SKM-1 (cell line): ENCODE measurements at regions not wholly inside any gene's neighbourhood (a gene's known extent, or its start where the extent isn't known, plus 50 kb on each side); places are given as distances from the start of the nearest gene placed in this dataset.

Experiments used
- DNase-seq: peaks from one replicate; lab custom pipeline; 2025; ENCODE audit not compliant: unreplicated experiment; lab: John Stamatoyannopoulos, UW

DNA sequence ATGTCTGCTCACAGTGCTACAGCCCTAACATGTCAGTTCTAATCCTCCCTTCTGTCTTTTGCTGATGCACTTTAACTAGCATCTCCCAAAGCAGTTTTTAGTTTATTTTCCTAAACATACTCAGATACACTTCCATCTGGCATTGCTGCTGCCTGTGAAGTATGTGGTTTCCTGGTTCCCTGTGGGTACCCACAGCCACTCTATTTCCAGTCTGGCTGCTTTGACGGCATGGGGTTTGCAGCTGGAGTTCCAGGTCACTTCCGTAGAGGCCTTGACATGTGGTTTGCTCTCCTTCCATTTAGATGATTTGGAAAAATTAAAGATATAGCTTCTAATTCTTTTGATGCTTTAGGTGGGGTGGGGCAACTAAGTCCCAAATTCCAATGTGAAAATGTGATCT lies 375.5 kb downstream of the PCDH20 start:
- DNase-seq = no peak

DNA sequence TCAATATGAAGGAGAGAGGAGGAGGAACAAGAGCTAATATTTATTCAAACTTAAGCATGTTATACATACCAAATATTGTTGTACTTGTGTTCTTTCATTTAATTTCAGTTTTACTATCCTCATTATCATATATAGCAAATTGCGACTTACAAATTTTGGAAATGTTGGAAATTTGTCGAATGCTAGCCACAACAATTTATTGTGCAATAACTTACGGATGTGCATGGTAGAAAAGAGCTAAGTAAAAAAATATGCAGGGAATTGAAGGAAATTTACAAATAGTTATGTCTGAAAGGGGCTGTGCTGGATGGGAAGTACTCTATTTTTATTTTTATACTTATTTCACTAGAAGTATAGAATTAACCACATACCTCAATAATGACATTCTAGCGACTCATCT lies 376.3 kb downstream of the PCDH20 start:
- no peak for DNase-seq

DNA sequence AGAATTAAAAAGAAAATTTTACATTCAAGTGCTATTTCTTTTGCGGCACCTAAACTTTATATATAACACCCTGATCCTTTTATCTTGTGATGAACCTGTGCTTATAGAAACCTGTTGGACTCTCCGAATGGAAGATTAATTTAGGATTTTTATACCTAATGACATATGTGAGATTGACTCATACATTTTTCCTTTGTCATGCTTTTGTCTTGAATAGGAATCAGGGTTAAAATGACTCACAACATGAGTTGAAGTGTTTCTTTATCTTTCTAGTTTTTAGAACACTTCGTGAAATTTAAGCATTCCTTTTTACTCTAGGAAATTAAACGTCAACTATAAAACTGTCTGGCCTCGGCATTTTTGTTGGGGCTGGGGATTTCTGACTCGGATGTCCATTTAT lies 378.9 kb downstream of the PCDH20 start:
- DNase-seq = no peak

DNA sequence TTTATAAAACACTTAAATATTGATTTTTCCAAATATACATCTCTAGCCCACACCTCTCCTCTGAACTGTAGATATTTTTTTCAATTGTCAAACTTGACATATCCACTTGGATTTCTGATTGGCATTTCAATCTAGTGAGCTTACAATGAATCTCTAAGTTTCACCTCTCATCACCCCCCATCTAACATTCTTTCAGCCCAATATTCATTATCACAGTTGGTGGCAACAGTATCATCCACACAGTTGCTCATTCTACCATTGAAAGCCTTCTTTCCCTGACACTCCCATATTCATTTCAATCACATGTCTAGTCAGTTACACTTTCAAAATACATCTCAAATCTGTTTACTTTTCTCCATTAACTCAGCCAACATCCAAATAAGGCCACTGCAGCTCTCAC lies 385.2 kb downstream of the PCDH20 start:
- no peak for DNase-seq

DNA sequence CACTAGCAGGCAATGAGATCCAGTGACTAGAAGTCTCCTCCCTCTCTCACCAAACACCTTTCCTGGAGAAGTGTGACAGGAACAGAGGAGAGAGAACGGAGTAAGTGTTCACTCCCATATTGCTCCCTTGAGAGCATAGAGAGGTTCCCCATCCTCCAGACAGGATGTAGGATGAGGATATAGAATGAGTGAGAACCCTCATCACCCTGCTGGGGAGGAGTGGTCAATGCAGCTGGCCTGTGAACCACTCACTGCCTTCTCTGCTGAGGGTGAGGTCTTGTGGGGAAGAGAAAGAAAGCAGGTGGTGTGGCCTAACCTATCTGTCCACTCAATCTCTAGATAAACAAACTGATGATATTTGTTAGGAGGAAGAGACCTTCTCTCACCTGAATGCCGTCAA lies 386.6 kb downstream of the PCDH20 start:
- no peak for DNase-seq

DNA sequence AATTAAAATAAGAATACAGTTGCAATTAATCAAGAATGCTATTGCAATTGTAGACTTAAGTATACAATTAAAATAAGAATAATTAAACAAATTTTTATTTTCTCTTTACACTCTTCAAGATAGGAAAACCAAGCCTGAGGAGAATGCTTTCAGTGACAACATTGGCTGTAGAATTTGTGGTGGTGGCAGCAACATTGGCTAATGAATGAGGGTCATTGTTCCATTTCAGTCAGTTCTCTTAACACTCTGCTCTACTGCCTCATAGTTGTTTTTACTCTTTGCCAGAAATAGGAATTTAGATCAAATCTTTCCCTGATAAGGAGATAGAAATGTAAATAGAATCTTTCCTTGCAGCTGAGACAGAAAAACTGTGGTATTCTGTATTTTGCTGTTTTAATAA lies 391.6 kb downstream of the PCDH20 start:
- no peak for DNase-seq

DNA sequence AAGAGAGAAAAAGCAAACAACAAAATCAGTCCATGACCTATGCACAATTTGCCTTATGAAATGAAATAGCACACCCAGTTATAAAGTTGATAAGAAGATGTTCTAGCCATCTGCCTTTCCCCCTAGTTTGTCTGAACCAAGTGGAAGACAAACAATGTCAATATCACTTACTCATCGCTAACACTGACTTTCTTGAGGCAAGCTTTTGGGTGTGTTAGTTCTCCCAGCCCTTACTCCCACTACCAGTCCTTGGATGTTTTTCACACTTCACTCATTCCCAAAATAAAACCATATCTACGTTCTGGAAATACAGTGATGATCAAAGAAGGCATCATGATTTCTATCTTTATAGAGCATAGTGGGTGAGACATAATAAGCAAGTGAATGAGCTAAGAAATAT lies 393.8 kb downstream of the PCDH20 start:
- no peak for DNase-seq

DNA sequence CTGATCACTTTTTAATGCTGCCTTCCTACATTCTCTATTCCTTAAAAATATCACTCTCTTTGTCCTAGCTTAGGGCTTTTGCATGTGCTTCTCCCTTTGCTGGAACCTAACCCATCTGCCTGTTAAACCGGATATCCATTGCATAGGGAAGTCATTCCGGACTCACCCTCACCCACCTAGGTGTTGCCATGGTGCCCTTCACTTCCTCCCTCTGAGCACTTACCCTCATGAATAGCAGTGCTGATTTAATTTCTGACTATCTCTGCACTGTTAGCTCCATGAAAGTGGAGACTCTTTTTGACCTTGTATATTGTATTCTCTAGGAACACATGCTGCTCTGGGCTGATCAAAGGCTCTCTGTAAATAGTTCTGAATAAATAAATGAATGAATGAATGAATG lies 401.9 kb downstream of the PCDH20 start:
- DNase-seq = no peak

DNA sequence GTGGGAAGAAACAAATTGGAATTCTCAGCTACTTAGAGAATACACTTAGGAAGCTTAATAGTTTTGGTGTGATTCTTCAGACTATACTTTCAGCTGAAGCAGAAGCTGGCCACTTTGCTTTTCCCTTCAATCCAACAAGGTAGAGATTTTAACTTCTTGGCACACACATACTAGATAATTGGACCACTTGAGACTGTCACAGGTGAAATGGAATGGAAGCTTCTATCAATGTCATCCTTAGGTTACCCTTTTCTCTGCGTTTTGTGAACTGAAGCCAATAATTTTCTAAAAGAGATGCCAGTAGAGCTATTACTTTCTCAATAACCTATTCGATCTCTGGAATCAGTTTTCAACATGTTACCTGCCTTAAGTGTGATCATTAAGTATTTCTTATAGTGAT lies 405.3 kb downstream of the PCDH20 start:
- DNase-seq = no peak

DNA sequence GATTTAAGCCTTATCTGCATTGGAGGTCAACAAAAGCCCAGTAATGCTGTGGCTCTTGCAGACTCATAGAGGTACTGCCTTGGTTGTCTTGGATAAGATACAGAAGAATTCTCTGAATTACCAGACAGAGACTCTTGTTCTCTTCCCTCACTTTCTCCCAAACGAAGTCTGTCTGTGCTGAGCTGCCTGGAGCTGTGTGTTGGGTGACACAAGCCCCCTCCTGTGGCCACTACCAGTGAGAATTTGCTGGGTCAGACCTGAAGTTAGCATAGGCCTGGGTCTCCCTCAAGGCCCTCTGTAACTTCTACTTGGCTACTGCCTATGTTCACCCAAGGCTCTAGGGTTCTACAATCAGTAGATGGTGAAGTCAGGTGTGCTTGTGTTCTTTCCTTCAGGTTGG lies 413.0 kb downstream of the PCDH20 start:
- no peak for DNase-seq

DNA sequence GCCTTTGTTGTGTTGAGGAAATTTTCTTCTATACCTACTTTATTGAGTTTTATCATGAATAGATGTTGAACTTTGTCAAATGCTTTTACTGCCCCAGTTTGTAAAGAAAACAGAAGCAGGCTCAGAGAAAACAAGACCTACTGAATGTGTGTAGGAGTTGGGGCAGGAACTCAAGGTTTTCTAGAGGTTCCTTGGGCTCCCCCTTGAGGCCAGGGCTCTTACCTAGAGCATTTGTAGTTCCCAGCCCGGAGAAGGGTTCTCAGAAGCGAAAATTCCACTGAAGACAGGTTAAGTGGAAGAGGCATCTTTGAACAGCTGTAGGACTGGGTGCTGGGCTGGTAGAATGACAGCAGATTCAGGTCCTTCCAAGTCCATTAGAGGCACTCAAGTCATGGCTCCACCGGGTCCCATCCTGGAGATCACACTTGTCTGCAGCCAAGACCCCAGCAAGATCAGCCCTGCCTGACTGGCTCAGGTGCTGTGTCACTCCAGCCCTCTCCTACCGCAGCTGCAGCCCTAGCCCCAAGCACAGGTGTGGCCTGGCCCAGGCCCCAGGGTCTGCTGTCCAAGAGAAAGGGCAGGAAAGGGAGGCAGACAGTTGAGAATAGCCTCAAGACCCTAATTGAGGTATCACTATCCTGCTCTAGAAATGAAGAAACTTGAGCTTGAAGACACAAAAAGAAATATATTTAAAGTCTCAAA lies 425.5 kb downstream of the PCDH20 start:
- no peak for DNase-seq

DNA sequence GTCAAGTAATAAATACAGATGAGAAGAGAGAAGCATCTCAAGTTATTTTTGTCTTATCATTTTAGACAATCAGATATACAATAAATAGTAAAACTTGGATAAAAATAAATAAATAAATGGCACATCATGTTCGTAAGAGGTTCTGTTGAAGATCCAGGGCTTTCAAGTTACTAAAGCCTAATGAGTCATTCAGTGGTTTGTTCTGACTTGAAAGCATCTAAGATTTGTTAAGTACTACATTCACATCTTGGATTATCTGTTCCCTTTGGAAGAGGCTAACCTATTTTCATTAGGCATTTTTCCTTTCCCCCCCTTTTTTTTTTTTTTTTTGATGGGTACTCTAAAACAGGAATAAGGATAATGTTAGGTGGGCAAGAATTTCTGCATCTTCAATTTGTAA lies 429.3 kb downstream of the PCDH20 start:
- no peak for DNase-seq

DNA sequence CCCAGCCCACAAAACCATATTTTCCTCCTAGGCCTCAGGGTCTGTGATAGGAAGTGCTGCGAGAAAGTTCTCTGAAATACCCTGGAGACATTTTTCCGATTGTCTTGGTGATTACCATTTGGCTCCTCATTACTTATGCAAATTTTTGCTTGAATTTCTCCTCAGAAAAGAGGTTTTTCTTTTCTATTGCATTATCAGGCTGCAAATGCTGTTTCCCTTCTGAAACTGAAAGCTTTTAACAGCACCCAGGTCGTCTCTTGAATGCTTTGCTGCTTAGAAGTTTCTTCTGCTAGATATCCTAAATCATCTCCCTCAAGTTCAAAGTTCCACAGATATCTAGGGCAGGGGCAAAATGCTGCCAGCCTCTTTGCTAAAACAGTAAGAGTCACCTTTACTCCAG lies 434.2 kb downstream of the PCDH20 start:
- no peak for DNase-seq

DNA sequence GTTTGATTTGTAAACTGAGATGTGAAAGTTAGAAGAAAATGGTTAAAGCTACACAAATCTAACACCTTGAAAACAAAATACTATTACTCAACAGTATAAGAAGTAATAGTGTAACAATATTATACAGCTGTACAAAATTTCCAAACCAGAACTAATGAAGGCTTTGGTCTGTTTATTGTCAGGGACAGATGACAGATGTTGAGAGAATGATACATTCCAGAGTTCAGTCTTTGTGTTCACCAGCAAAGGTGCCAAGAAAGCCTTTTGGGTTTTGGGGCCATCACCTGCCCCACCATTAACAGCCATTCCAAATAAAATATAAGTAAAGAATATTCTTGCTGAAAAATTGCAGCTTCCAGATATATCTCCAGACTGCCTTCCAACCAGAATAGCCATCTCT lies 439.3 kb downstream of the PCDH20 start:
- DNase-seq = no peak

DNA sequence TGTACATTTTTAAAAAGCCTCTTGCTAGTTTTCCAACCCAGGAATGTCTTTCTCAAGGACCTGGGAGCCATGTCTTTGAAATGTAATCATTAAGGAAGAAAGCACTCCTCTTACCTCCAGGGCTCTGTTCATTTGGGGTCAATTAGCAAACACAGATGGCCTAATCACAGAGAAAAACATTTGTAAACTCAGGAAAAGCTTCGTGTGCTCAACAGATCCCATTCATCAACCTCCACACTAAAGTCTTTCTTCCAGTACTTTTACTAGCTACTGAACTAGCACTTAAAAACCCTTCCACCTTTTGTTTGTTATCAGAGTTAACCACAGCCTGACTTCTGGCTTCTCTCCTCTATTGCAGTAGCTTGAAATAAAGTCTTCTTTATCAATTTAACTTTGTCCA lies 441.4 kb downstream of the PCDH20 start:
- DNase-seq = no peak

DNA sequence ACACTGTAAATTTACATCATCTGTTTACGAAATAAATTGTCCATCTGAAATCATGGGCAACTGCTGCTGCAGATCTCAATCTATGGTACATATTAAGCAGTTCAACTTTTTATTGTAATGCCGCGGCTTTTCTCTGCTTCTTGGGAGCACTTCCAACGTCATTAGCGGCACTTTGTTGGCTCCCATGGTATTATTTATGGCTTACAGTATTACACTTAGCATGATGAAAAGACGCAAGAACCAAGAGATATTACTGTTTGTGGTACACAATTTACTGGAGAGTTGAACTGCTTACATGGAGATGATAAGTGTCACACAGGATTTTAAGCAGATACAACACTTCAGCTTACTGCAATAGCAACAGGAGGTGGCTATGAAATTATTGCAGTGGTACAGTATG lies 442.1 kb downstream of the PCDH20 start:
- no peak for DNase-seq

DNA sequence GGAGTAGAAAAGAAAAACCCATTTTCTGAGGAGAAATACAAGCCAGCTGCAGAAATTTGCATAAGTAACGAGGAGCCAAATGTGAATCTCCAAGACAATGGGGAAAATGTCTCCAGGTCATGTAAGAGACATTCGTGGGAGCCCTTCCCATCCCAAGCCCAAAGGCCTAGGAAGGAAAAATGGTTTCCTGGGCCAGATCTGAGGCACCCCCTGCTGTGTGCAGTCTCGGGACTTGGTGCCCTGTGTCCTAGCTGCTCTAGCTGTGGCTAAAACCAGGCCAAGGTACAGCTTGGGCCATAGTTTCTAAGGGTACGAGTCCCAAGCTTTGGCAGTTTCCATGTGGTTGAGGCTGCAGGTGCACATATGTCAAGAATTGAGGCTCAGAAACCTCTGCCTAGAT lies 444.9 kb downstream of the PCDH20 start:
- no peak for DNase-seq

DNA sequence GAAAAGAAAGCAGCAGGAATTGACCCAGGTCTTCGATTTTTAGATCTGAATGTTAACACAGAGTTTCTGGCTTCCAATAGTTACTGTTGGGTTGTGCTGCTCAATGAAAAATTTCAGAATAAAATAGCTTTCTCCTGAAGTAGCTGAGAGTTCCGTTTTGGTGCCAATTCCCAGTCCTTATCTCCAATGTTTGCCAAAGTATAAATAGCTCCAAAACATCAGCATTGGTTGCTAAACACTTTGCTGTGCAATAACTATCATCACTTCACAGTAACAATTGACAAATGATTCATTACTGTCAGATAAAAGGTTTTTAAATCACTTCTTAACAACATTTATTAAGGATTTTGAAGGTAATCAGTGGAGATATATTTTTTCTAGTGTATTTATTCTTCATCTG lies 446.0 kb downstream of the PCDH20 start:
- no peak for DNase-seq

DNA sequence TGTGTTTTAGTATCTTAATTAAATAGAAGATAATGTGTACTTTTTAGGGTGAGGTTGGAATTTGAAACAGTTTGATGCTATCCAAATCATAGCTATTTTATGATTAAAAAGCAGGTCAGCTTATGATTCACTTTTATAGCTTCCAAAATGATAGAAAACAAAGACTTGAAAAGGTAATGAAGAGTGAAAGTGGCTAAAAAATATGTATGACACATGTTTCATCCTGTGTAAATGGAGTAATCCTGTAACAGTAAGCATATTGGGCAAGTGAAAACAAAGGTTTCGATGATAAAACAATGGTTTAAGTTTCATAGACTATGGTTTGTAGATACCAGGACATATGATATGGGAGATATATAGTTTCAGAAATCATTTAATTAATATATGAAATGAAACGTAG lies 456.2 kb downstream of the PCDH20 start:
- no peak for DNase-seq

DNA sequence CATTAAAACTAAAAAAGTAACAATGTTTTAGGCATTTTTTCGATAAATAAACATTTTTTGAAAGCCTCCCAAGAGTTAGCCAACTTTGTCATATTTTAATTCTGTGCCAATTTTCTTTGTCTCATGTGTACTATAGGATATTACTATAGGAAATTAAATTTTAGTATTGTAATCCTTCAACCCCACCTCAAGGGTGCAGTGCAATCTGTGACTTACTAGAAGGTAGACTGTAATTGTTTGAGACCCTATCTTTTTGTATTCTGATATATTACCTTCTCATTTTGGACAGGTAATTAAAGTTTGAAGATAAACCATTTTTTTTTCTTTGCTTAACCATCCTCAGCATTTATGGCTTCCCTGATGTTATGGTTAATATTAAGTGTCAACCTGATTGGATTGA lies 457.8 kb downstream of the PCDH20 start:
- DNase-seq = no peak

DNA sequence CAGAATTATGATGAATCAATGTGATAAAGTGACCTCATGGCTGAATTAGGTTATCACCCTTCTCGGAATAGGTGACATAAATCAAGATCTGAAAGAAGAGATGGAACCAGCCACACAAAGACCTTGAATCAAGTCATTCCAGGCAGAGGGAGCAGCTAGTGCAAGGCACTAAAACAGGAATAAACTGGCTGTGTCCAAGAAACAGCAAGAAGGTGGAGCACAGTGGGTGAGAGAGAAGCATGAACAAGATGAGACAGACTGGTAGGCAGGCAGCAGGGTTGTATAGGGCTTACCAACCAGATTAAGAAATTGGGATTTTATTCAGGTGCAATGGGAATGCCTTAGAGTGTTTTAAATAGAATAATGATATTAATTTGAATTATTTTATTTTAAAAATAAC lies 470.3 kb downstream of the PCDH20 start:
- no peak for DNase-seq

DNA sequence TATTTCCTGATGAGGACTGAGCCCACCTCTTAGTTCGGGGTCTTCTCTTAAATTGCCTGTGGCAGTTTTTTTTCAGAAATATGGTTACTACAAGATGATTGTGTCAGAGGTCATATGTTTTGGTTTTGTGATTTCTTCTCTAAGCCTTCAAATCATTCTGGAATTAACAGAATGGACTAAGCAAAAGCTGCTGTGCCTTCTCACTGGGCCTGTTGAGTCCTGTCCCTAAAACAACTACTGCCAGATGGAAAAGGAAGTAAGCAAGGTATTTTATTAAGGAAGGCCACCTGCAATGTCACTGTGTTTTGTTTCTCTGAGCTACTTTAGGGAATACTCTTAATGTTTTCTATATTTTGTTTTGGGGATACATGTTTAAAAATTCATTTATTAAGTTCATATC lies 470.8 kb downstream of the PCDH20 start:
- no peak for DNase-seq

DNA sequence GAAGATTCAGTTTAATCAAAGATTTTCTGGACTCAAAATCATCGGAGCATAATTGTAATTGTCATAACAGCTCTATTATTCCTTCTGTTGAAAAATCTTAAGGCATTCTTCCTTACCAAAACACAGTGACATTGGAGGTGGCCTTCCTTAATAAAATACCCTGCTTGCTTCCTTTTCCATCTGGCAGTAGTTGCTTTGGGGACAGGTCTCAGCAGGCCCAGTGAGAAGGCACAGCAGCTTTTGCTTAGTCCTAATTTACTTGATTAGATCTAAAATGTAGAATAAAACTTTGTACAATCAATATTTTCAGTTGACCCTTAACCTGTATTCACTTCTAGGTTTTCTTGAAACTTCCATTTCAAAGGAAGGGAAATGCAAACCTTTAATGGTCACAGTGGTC lies 471.6 kb downstream of the PCDH20 start:
- DNase-seq = no peak

DNA sequence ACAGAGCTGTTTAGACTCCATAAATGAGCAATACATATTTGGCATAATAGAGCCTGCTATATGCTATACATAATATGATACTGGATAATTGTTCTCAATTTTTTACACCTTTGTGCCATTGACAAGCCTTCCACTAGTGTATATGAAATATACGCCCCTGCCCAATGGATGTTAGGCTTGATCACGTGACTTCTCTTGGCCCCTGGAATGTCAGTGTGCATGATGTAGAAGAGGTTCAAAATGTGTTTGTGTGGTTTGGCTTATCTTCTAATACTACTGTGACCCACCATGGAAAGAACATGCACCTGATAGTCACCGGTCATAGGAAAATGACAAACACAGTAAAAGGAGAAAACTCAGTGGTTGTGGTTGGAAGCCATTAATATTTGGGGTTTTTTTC lies 479.4 kb downstream of the PCDH20 start:
- DNase-seq = no peak
